Cardiac septum (tissue), 1 donor: ENCODE measurements at regions not wholly inside any gene's neighbourhood (a gene's known extent, or its start where the extent isn't known, plus 50 kb on each side); places are given as distances from the start of the nearest gene placed in this dataset.

Experiments used
- DNase-seq: peaks from one replicate; pipeline ENCODE4 v3.0.0-alpha.2; 2020; ENCODE audit warnings: low spot score
- intact Hi-C: fragments of 100-400 bp; cut with DNase I; formaldehyde crosslinking; loops from one replicate; pipeline ENCODE4 v1.14.0; 2022
- donor health status: DM: no; HTN: no; CAD: no.

DNA sequence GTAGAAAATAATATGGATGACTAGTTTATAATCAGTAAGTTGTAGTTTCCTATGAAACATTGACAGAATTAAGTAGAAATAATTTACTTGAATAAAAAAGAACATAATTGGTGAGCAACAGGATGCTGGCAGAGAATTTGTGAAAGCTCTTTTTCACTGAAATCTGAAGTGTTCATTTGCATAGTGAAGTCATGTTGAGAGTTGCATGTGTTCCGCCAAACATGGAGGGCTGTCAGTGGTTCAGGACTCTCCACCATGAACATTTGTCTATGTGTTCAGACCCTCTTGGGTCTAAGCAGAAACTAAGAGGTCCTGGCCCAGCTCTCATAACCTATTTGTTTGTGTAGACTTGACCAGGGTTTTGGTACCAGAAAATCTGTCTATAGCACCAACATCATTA, 182.5 kb upstream of the LINC00305 start:
- intact Hi-C loops, result loop anchor here (5.0 kb wide), 1 partner anchor 54 kb away; no protein-coding TSS in a partner anchor
- no peak for DNase-seq

- DNase-seq, result no peak
- intact Hi-C loops, result loop anchor here (5.0 kb wide), 1 partner anchor 54 kb away; no protein-coding TSS in a partner anchor
Measured at GRCh38 chr18:64330931-64331330, 182.0 kb upstream of the LINC00305 start.

DNA sequence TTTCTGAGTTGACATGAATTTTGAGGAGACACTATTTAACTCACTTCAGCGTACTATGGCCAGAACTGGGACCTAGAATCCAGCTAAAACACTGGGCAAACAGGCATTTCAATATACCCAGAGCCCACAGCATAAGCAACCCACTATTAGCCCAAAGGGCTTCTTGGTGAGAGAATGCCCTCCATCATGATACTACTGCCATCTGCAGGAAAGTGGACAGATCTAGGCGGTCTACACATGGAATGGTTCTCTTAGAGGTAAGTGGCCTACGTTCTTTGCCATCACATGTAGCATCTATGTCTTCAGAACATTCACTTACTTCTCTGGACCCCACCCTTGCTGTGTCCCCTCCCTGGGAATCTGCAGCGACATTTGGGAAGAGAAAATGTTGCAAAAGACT, 181.3 kb upstream of the LINC00305 start:
- DNase-seq, result no peak
- intact Hi-C loops, result loop anchor here (5.0 kb wide), 1 partner anchor 53 kb away; no protein-coding TSS in a partner anchor

GRCh38 chr18:64322189-64322588, 173.3 kb upstream of the LINC00305 start:
- DNase-seq, result no peak
- intact Hi-C loops, result no loop called here

DNA sequence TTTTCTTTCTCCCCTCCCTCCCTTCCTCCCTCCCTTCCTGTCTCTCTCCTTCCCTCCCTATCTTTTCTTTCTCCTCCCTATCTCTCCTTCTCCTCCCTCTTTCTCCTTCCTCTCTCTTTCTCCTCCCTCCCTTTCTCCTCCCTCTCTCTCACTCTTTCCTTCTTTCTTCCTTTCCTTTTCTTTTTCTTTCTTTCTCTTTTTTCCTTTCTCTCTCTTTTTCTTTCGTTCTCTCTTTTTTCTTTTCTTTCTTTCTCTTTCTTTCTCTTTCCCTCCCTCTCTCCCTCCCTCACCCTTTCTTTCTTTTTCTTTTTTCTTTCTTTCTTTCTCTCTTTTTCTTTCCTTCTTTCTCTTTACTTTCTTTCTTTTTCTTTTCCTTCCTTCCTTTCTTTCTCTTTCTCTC, 169.7 kb upstream of the LINC00305 start:
- DNase-seq, result no peak
- intact Hi-C loops, result no loop called here

- no peak for DNase-seq
- intact Hi-C loops, result no loop called here
Measured at GRCh38 chr18:64311859-64312258, 163.0 kb upstream of the LINC00305 start.

- DNase-seq, result no peak
- intact Hi-C loops, result no loop called here
Measured at GRCh38 chr18:64295839-64296238, 147.0 kb upstream of the LINC00305 start.

GRCh38 chr18:64294967-64295366, 146.1 kb upstream of the LINC00305 start:
- intact Hi-C loops, result no loop called here
- no peak for DNase-seq

DNA sequence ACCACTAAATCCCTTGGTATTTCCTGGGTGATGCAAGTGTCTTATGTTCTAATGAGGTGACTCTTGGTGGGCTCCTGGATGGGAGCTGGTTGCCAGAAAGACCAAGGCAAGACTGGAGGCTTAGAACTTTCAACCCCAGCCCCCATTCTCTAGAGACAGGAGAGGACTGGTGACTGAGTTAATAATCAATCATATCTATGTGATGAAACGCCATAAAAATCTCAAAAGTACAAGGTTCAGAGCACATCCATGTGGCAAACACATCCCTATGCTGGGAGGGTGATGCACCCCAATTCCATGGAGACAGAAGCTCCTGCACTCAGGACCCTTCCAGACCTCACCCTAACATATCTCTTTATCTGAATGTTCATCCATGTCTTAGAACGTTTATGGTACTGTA, 139.5 kb upstream of the LINC00305 start:
- intact Hi-C loops, result no loop called here
- DNase-seq, result no peak

DNA sequence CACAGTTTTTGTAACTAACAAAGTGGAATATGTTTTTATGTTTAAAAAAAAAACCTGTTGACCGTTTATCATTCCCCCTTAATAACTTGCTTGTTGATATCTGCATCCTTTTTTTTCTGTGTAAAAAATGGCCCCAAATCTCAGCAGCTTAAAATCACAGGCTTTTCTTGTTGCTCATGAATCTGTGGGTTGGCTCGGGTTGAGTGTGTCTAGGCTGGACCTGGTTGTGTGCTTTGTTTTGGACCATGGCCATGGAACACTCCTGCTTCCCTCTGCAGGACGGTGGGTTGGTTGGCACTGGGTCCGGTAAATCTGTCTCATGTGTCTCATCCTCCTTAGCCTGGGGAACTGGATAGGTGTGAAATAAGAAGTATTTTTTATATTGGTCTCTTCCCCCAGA, 139.0 kb upstream of the LINC00305 start:
- DNase-seq, result no peak
- intact Hi-C loops, result no loop called here

GRCh38 chr18:64283059-64283458, 134.2 kb upstream of the LINC00305 start:
- intact Hi-C loops, result no loop called here
- no peak for DNase-seq

- intact Hi-C loops, result loop anchor here (5.0 kb wide), 1 partner anchor 54 kb away; no protein-coding TSS in a partner anchor
- DNase-seq, result no peak
Measured at GRCh38 chr18:64278026-64278425, 129.1 kb upstream of the LINC00305 start.

GRCh38 chr18:64276311-64277090, 127.6 kb upstream of the LINC00305 start:
- no peak for DNase-seq
- intact Hi-C loops, result loop anchor here (5.0 kb wide), 1 partner anchor 56 kb away; no protein-coding TSS in a partner anchor

- intact Hi-C loops, result loop anchor here (5.0 kb wide), 1 partner anchor 57 kb away; no protein-coding TSS in a partner anchor
- DNase-seq, result no peak
Measured at GRCh38 chr18:64275593-64276300, 126.9 kb upstream of the LINC00305 start.

DNA sequence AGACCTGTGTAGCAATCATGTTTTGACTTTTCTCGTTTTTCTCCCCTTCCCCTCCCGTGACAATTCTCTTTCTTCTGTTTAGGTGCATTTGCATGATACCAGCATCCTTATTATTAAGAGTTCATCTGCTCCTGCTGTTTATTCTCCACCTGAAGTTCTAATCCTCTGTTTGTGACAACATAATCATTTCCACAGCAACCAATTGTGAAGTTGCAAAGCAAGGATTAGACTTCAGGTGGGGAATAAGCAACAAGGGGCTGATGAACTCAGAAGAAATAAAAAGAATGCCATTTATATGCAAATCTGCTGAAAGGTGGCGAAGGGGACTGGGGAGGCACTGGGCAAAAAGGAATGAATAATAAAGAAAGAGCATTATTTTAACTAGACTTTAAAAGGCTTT, 124.8 kb upstream of the LINC00305 start:
- intact Hi-C loops, result no loop called here
- no peak for DNase-seq

- DNase-seq, result no peak
- intact Hi-C loops, result no loop called here
Measured at GRCh38 chr18:64271975-64272659, 123.2 kb upstream of the LINC00305 start.

GRCh38 chr18:64271246-64271645, 122.4 kb upstream of the LINC00305 start:
- intact Hi-C loops, result no loop called here
- no peak for DNase-seq

GRCh38 chr18:64270608-64271007, 121.7 kb upstream of the LINC00305 start:
- DNase-seq, result no peak
- intact Hi-C loops, result no loop called here

GRCh38 chr18:64270121-64270520, 121.2 kb upstream of the LINC00305 start:
- no peak for DNase-seq
- intact Hi-C loops, result no loop called here

- DNase-seq, result no peak
- intact Hi-C loops, result no loop called here
Measured at GRCh38 chr18:64264171-64264570, 115.3 kb upstream of the LINC00305 start.
